NCI-H2227 treated with DMSO at 0.1 percent for 48 hours (cell line): ENCODE measurements at regions not wholly inside any gene's neighbourhood (a gene's known extent, or its start where the extent isn't known, plus 50 kb on each side); places are given as distances from the start of the nearest gene placed in this dataset.

Experiments
- DNase-seq: peaks from one replicate; lab custom pipeline; 2025; lab: John Stamatoyannopoulos, UW

- DNase-seq = no peak
These were observed 198.5 kb downstream of the ADGRG6 start for GRCh38 chr6:142500250-142500786.

- no peak for DNase-seq
These were observed 200.0 kb downstream of the ADGRG6 start for GRCh38 chr6:142501795-142502194.

GRCh38 chr6:142507065-142507464, 205.3 kb downstream of the ADGRG6 start:
- DNase-seq = no peak

- DNase-seq = no peak
These were observed 208.4 kb downstream of the ADGRG6 start for GRCh38 chr6:142510211-142510610.

GRCh38 chr6:142518126-142518525, 216.3 kb downstream of the ADGRG6 start:
- no peak for DNase-seq

- DNase-seq = no peak
These were observed 217.0 kb downstream of the ADGRG6 start for GRCh38 chr6:142518761-142519160.

GRCh38 chr6:142521791-142522190, 220.0 kb downstream of the ADGRG6 start:
- no peak for DNase-seq

GRCh38 chr6:142523515-142524375, 221.9 kb downstream of the ADGRG6 start:
- no peak for DNase-seq

GRCh38 chr6:142530566-142530965, 228.8 kb downstream of the ADGRG6 start:
- DNase-seq = no peak

- DNase-seq = no peak
These were observed 229.9 kb downstream of the ADGRG6 start for GRCh38 chr6:142531727-142532126.

- DNase-seq = no peak
These were observed 232.3 kb downstream of the ADGRG6 start for GRCh38 chr6:142534076-142534475.

- DNase-seq = no peak
These were observed 232.7 kb downstream of the ADGRG6 start for GRCh38 chr6:142534484-142534883.

- DNase-seq = no peak
These were observed 236.0 kb downstream of the ADGRG6 start for GRCh38 chr6:142537612-142538478.

GRCh38 chr6:142542704-142543233, 241.0 kb downstream of the ADGRG6 start:
- no peak for DNase-seq

- no peak for DNase-seq
These were observed 241.8 kb downstream of the ADGRG6 start for GRCh38 chr6:142543606-142544005.

- DNase-seq = no peak
These were observed 242.5 kb downstream of the ADGRG6 start for GRCh38 chr6:142544199-142544838.

- DNase-seq = no peak
These were observed 243.3 kb downstream of the ADGRG6 start for GRCh38 chr6:142545147-142545546.

- no peak for DNase-seq
These were observed 246.8 kb downstream of the ADGRG6 start for GRCh38 chr6:142548566-142548965.

- DNase-seq = no peak
These were observed 248.7 kb downstream of the ADGRG6 start for GRCh38 chr6:142550310-142551063.

- no peak for DNase-seq
These were observed 249.5 kb downstream of the ADGRG6 start for GRCh38 chr6:142551274-142551811.

- DNase-seq = no peak
These were observed 257.0 kb downstream of the ADGRG6 start for GRCh38 chr6:142558786-142559185.
